NCI-H524 treated with DMSO at 0.1 percent for 48 hours (cell line): ENCODE measurements at regions not wholly inside any gene's neighbourhood (a gene's known extent, or its start where the extent isn't known, plus 50 kb on each side); places are given as distances from the start of the nearest gene placed in this dataset.

Source experiments
- DNase-seq: peaks from one replicate; lab custom pipeline; 2025; lab: John Stamatoyannopoulos, UW

DNA sequence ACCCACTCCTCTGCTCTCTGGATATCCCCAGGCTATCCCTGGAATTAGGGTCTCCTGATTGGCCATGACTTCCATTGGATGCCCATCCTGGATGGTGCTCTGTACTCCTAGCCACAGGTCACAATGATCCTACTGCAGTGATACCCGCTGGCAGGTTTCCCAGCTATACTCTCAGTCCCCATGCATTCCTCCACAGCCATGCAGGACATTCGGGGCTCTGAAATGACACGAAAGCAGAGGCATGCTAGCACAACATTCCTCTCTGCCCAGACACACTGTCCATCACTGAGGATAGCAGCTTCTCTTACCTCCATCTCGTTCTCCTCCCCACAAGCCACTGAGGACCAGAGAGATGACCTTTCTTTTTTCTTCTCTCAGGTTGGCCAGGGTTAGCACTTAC lies 51.7 kb upstream of the SPATS2L start:
- no peak for DNase-seq

GRCh38 chr2:200255549-200255948 lies 50.9 kb upstream of the SPATS2L start:
- no peak for DNase-seq
